ENCODE measurements at regions not wholly inside any gene's neighbourhood (a gene's known extent, or its start where the extent isn't known, plus 50 kb on each side); places are given as distances from the start of the nearest gene placed in this dataset.

GRCh38 chr18:37741032-37741623 lies 175.5 kb upstream of the CELF4 start:
- H3K9ac ChIP-seq (replicated peaks in 1 of 4; ENCODE audit: extremely low read depth in 1 of 4, low read depth in 3 of 4, low read length in 3 of 4) = no peak overlapping the region
- no peak for FAIRE-seq
- no peaks in the 10 kb centered on the region; a peak in 1 of 7 replicates for H3K4me1 ChIP-seq (replicated peaks in 1 of 4; ENCODE audit: control insufficient read depth in 3 of 4, insufficient read depth in 4 of 4, low read length in 3 of 4)
- no peak overlapping the region for H3K14ac ChIP-seq (ENCODE audit: insufficient read length)
- no peak overlapping the region for H2BK20ac ChIP-seq (ENCODE audit: low read length)
- no peaks in the 10 kb centered on the region for H3K79me2 ChIP-seq (ENCODE audit: control insufficient read depth in 1 of 2, insufficient read depth in 2 of 2, low read length in 2 of 2)
- H3K56ac ChIP-seq (replicated peaks; ENCODE audit: insufficient read length, low read depth, low read length) = no peak overlapping the region
- 89% methylated on average over 7 of the region's 7 CpGs; no CpG with 5 or more reads in 1 of the 2 experiments for WGBS, 2 experiments (ENCODE audit: extremely low coverage in 1 of 2, insufficient coverage in 1 of 2, insufficient read length in 1 of 2, insufficient replicate concordance in 2 of 2, low coverage in 1 of 2, low lambda C conversion rate in 2 of 2, missing lambda C conversion rate in 1 of 2)
- no peaks in the 10 kb centered on the region for H3K36me3 ChIP-seq (ENCODE audit: control insufficient read depth in 2 of 4, insufficient read depth in 4 of 4, low read length in 3 of 4)
- H3K9me3 ChIP-seq (ENCODE audit: insufficient read depth in 2 of 2, low read depth in 1 of 2, low read length in 1 of 2) = no peaks in the 10 kb centered on the region
- no peak overlapping the region for H3K18ac ChIP-seq (ENCODE audit: extremely low read depth, low read length)
- no peak overlapping the region for H3K4me2 ChIP-seq (ENCODE audit: insufficient read depth in 1 of 2, low read depth in 2 of 2, low read length in 2 of 2)
- no peak for TF ChIP-seq POU5F1 (IDR thresholded peaks at IDR 0.05; ENCODE audit: low read depth, low read length)
- TF ChIP-seq BRCA1 (IDR thresholded peaks at IDR 0.05; ENCODE audit: low read depth, low read length) = no peak
- no peak for TF ChIP-seq SP1 (IDR thresholded peaks at IDR 0.05; ENCODE audit: low read depth, low read length)
- no peak for TF ChIP-seq POLR2AphosphoS5 (IDR thresholded peaks at IDR 0.05; ENCODE audit: low read depth, low read length)
- no peak for TF ChIP-seq FOSL1 (IDR thresholded peaks at IDR 0.05; ENCODE audit: insufficient read depth, low read depth, low read length)
- TF ChIP-seq CBX5 (IDR thresholded peaks at IDR 0.05; ENCODE audit: low read depth, low read length) = no peak
- TF ChIP-seq MAFK (IDR thresholded peaks at IDR 0.05; ENCODE audit: low read depth, low read length) = no peak
- TF ChIP-seq JUN (IDR thresholded peaks at IDR 0.05; ENCODE audit: low read depth, low read length) = no peak
- no peak for TF ChIP-seq HDAC6 (IDR thresholded peaks at IDR 0.05; ENCODE audit: low read depth, low read length)
- TF ChIP-seq SIX5 (IDR thresholded peaks at IDR 0.05; ENCODE audit: low read depth, low read length) = no peak
- H2BK5ac ChIP-seq (ENCODE audit: low read depth, low read length) = no peak overlapping the region
- no peaks in the 10 kb centered on the region for H4K20me1 ChIP-seq (replicated peaks in 1 of 2; ENCODE audit: control insufficient read depth in 1 of 2, insufficient read depth in 2 of 2, low read length in 2 of 2)
- H3K79me1 ChIP-seq (ENCODE audit: low read depth, low read length) = no peaks in the 10 kb centered on the region
- H3K23ac ChIP-seq (ENCODE audit: insufficient read length) = no peak overlapping the region
- H3K4me3 ChIP-seq (ENCODE audit: extremely low read depth in 1 of 4, insufficient read depth in 2 of 4, low read depth in 3 of 4, low read length in 4 of 4) = no peak overlapping the region
- H3K27ac ChIP-seq (ENCODE audit: low read depth, low read length) = no peak overlapping the region
- H2AFZ ChIP-seq (ENCODE audit: low read length) = no peak overlapping the region
- H3K4ac ChIP-seq (replicated peaks; ENCODE audit: insufficient read length, low read depth, low read length) = no peak overlapping the region
- H4K91ac ChIP-seq (replicated peaks; ENCODE audit: insufficient read length, low read length) = no peak overlapping the region
- no peaks in the 10 kb centered on the region for H3K27me3 ChIP-seq (replicated peaks in 1 of 4; ENCODE audit: control insufficient read depth in 3 of 4, extremely low read depth in 1 of 4, insufficient read depth in 3 of 4, low read length in 3 of 4)
- ChIA-PET CTCF (ENCODE audit: partially characterized antibody) (interaction anchor here (0.6 to 2.1 kb wide), 2 partner anchors 13 to 28 kb away, joined by 4 to 5 read pairs; no protein-coding TSS in a partner anchor), POLR2A (ENCODE audit: partially characterized antibody) (no interaction called here)
- H2BK120ac ChIP-seq (replicated peaks; ENCODE audit: low read depth, low read length) = no peak overlapping the region
- no peak overlapping the region for H2BK12ac ChIP-seq (ENCODE audit: low read depth, low read length)
- no peak overlapping the region for H4K8ac ChIP-seq (ENCODE audit: extremely low read depth, insufficient read depth, low read length)
- DNase-seq (ENCODE audit: low read depth in 1 of 2, low spot score in 2 of 2) = no peak
- no peak overlapping the region for H2AK5ac ChIP-seq (ENCODE audit: low read depth, low read length)
- H2BK15ac ChIP-seq (ENCODE audit: low read length) = no peak overlapping the region
- no peak overlapping the region for H4K5ac ChIP-seq (ENCODE audit: insufficient read length, low read depth, low read length)
- H3K23me2 ChIP-seq (ENCODE audit: low read depth, low read length) = peaks cover 3% of the 10 kb centered on the region; the same call in 1 of the 2 replicates

Data from H1 (cell line).